Right lobe of liver (tissue), 6 donors: ENCODE measurements at regions not wholly inside any gene's neighbourhood (a gene's known extent, or its start where the extent isn't known, plus 50 kb on each side); places are given as distances from the start of the nearest gene placed in this dataset.
A peak's percentile ranks its signal among the peaks of the same experiment; 100 is the strongest.

Experiments
- ATAC-seq, 4 donors: fragments of 200-7000 bp; cut with Tn5 transposase; one replicate each; pipeline ENCODE4 v1.9.1; 2020; ENCODE audit warnings: mild to moderate bottlenecking in 4 of 4, moderate library complexity in 4 of 4
- DNase-seq, 3 donors: peaks; one replicate each; pipeline ENCODE4 v3.0.0-alpha.2; 2020
- H3K27ac ChIP-seq, 3 donors: fragments of 200-600 bp; one replicate each; pipeline ENCODE4 v1.8.0; 2022
- H3K27me3 ChIP-seq, 2 donors: fragments of 200-600 bp; one replicate each; pipeline ENCODE4 v1.8.0; 2022
- H3K36me3 ChIP-seq, 4 donors: fragments of 200-600 bp; sonication (generic) in 1 of 4; one replicate each; pipeline versions ENCODE4 v1.5.1 to v1.8.0; 2017 to 2022; ENCODE audit warnings: control low read depth in 1 of 4
- H3K4me1 ChIP-seq, 4 donors: fragments of 200-600 bp; sonication (generic) in 1 of 4; one replicate each; pipeline versions ENCODE4 v1.5.1 to v1.8.0; 2017 to 2022; ENCODE audit warnings: control low read depth in 1 of 4
- H3K4me3 ChIP-seq, 3 donors: fragments of 200-600 bp; one replicate each; pipeline ENCODE4 v1.8.0; 2022
- H3K9me3 ChIP-seq, 4 donors: fragments of 200-600 bp; sonication (generic) in 1 of 4; one replicate each; pipeline versions ENCODE4 v1.5.1 to v1.8.0; 2017 to 2022; ENCODE audit warnings: control low read depth in 1 of 4
- POLR2A ChIP-seq: fragments of 450-650 bp; IDR thresholded peaks from one replicate; pipeline ENCODE4 v1.6.1; 2017; ENCODE audit warnings: antibody characterized with exemption, mild to moderate bottlenecking
- WGBS: methylation state at CpG from one replicate; pipeline ENCODE4 v1.1.6; 2018; ENCODE audit warnings: low coverage, low lambda C conversion rate; ENCODE audit not compliant: insufficient coverage; ENCODE audit errors: missing lambda C conversion rate; 5-methylcytosine and 5-hydroxymethylcytosine counted together
- intact Hi-C, 2 donors: fragments of 100-400 bp; cut with DNase I; formaldehyde crosslinking; loops; one replicate each; pipeline versions ENCODE4 v1.11.2 to v1.14.1; 2022
- TF ChIP-seq, protein P1 (sequence below), 4 donors: fragments of 200-600 bp in 3 of 4; fragments of 450-650 bp in 1 of 4; IDR thresholded peaks; one replicate each; pipeline versions ENCODE4 v1.5.1 to v1.8.0; 2016 to 2022; ENCODE audit warnings: antibody characterized with exemption in 4 of 4, mild to moderate bottlenecking in 2 of 4
- donor health status: DM: no; HTN: yes; CAD: no.
- donor health status: DM: no; HTN: no; CAD: no.
- donor health status: DM: no; HTN: no; CAD: no.
- donor health status: DM: no; HTN: yes; CAD: no.
- donor health status: DM: no; HTN: yes; CAD: no.

GRCh38 chr13:30109471-30110135 is 197.7 kb downstream of the KATNAL1 start:
- no peaks in the 10 kb centered on the region for H3K9me3 ChIP-seq
- DNase-seq: no peak
- peaks cover 0 to 24% (median 11%) of the 10 kb centered on the region in 4 donors for H3K4me1 ChIP-seq
- ATAC-seq: no peak
- peak overlapping the region; percentile 12 to 88 (median 81) for H3K27ac ChIP-seq
- 94% methylated on average over 8 of the region's 8 CpGs for WGBS
- no peaks in the 10 kb centered on the region for H3K27me3 ChIP-seq
- no peak for TF ChIP-seq POLR2A
- TF ChIP-seq, protein P1, sequence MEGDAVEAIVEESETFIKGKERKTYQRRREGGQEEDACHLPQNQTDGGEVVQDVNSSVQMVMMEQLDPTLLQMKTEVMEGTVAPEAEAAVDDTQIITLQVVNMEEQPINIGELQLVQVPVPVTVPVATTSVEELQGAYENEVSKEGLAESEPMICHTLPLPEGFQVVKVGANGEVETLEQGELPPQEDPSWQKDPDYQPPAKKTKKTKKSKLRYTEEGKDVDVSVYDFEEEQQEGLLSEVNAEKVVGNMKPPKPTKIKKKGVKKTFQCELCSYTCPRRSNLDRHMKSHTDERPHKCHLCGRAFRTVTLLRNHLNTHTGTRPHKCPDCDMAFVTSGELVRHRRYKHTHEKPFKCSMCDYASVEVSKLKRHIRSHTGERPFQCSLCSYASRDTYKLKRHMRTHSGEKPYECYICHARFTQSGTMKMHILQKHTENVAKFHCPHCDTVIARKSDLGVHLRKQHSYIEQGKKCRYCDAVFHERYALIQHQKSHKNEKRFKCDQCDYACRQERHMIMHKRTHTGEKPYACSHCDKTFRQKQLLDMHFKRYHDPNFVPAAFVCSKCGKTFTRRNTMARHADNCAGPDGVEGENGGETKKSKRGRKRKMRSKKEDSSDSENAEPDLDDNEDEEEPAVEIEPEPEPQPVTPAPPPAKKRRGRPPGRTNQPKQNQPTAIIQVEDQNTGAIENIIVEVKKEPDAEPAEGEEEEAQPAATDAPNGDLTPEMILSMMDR (IDR thresholded peaks at IDR 0.05): no peak
- no peaks in the 10 kb centered on the region for H3K36me3 ChIP-seq
- intact Hi-C loops: loop anchor here (10.0 kb wide), 5 partner anchors 175 to 605 kb away; no protein-coding TSS in a partner anchor
- H3K4me3 ChIP-seq: no peak overlapping the region

DNA sequence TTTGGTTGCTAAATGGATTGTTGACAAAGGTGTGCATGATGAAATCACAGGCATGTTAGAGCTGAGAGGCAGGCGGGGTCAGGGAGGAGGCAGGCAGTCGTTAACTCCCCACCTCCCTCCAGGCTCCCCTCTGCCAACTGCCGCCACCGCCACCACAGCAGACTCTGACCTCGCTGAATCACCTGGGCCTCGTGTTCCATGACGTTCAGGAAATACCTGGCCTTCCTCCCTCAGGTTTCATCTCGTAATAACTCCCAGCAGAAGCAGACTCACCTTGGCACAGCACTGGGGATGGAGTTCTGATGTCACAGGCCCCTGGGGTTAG is 198.5 kb downstream of the KATNAL1 start:
- TF ChIP-seq POLR2A: no peak
- TF ChIP-seq, protein P1 (IDR thresholded peaks at IDR 0.05): no peak
- H3K27ac ChIP-seq: peak overlapping the region; percentile 12 to 88 (median 81)
- 27% methylated on average over 7 of the region's 8 CpGs for WGBS

DNA sequence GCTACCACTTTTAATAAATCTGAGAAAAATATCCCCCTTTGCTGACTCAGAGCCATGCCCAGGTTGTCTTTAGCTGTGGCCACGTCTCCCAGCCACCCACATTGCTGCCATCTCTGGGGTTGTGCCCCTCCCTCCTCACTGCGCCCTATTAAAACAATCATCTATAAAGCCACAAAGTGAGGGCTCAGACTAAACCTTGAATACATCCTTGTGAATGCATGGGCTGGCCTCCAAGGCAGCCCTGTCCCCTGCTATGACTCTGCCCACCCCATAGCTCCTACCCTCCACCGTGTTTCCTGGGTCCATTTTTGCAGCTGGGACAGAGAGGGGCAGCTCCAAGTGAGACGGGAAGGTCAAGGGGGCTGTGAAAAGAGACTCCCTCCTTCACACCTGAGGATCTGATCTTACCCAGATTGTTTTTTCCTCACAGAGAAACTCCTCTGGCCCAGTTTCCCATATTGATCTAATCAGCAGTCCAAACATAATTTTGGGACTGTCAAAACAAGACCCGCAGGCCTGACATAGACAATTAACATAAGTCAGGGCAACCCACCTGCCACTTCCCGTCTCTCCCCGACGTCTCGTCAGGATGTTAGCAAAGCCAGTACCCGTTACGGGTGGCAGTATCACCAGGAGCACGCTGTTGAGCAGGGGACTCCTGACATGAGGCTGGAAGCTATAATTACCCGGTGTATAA is 199.0 kb downstream of the KATNAL1 start:
- H3K4me3 ChIP-seq: peak overlapping the region in 2 of 3 donors; percentile 13 to 35
- H3K27ac ChIP-seq: peak overlapping the region; percentile 65 to 88 (median 74)
- no peaks in the 10 kb centered on the region for H3K9me3 ChIP-seq
- intact Hi-C loops: loop anchor here in 1 of 2 donors (10.0 kb wide), 1 partner anchor 174 kb away; no protein-coding TSS in a partner anchor
- ATAC-seq (peak in 3 of 4 donors; percentile 1 to 25 (median 3)), DNase-seq (no peak)
- 28% methylated on average over 12 of the region's 13 CpGs for WGBS
- TF ChIP-seq, protein P1 (IDR thresholded peaks at IDR 0.05): no peak
- TF ChIP-seq POLR2A: peak; percentile 70
- no peaks in the 10 kb centered on the region for H3K27me3 ChIP-seq
- no peaks in the 10 kb centered on the region for H3K36me3 ChIP-seq
- H3K4me1 ChIP-seq: peaks cover 0 to 14% (median 6%) of the 10 kb centered on the region in 4 donors

More for the DNA sequence above, 198.5 kb downstream of the KATNAL1 start:
- ATAC-seq (peak; percentile 82 to 92 (median 90)), DNase-seq (peak; percentile 89 to 94 (median 92))
- Histone ChIP-seq H3K4me3 (peak overlapping the region in 2 of 3 donors; percentile 13 to 35), H3K27me3 (no peaks in the 10 kb centered on the region), H3K36me3 (no peaks in the 10 kb centered on the region), H3K9me3 (no peaks in the 10 kb centered on the region), H3K4me1 (peaks cover 0 to 17% (median 8%) of the 10 kb centered on the region in 4 donors)
- intact Hi-C loops: loop anchor here in 1 of 2 donors (10.0 kb wide), 1 partner anchor 174 kb away; no protein-coding TSS in a partner anchor

DNA sequence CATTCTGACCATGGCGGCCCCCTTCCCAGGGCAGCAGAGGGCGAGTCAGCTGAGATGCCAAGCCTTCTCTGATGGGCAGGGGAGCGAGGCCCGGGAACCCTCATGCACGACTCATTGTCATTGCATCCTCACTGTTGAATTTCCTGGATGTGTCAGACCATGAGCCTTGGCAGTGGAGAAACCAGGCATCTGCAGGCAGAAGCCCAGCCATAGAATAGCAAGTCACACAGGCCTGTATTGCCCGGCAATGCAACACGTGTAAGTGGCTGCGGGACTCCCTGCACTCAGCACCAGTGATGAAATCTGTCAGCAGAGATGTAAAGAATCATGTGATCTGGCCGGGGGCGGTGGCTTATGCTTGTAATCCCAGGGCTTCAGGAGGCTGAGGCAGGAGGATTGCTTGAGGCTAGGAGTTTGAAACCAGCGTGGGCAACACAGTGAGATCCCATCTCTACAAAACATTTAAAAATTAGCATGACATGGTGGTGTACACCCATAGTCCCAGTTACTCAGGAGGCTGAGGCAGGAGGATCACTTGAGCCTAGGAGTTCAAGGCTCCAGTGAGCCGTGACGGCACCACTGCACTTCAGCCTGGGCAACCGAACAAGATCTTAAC is 199.7 kb downstream of the KATNAL1 start:
- Histone ChIP-seq H3K4me3 (no peak overlapping the region), H3K27ac (peak overlapping the region in 2 of 3 donors; percentile 65 to 88), H3K27me3 (no peaks in the 10 kb centered on the region), H3K36me3 (no peaks in the 10 kb centered on the region), H3K4me1 (peaks cover 0 to 11% (median 5%) of the 10 kb centered on the region in 4 donors), H3K9me3 (no peaks in the 10 kb centered on the region)
- 84% methylated on average over 6 of the region's 14 CpGs for WGBS
- TF ChIP-seq, protein P1 (IDR thresholded peaks at IDR 0.05): no peak
- no peak for TF ChIP-seq POLR2A
- ATAC-seq: peak in 1 of 4 donors; percentile 8
- DNase-seq: peak in 1 of 3 donors; percentile 40
- intact Hi-C loops: loop anchor here in 1 of 2 donors (10.0 kb wide), 1 partner anchor 173 kb away; no protein-coding TSS in a partner anchor
